GM23338 (cell line): ENCODE measurements at regions not wholly inside any gene's neighbourhood (a gene's known extent, or its start where the extent isn't known, plus 50 kb on each side); places are given as distances from the start of the nearest gene placed in this dataset.

Experiments
- ATAC-seq: fragments of 200-7000 bp; cut with Tn5 transposase; 3 replicates; pipeline ENCODE4 v1.9.1; 2020
- DNase-seq: peaks from one replicate; pipeline ENCODE4 v3.0.0-alpha.2; 2015; ENCODE audit warnings: low spot score
- H2AFZ ChIP-seq: fragments of 200-600 bp; sonication (generic); 2 replicates; pipeline ENCODE4 v1.8.0; 2016; ENCODE audit warnings: antibody characterized with exemption, mild to moderate bottlenecking, moderate library complexity
- H3F3A ChIP-seq: fragments of 200-600 bp; sonication (generic); replicated peaks from 2 replicates; pipeline ENCODE4 v1.8.0; 2017; ENCODE audit warnings: antibody characterized with exemption, mixed run types, low read depth
- H3K27ac ChIP-seq: fragments of 200-600 bp; sonication (generic); 2 replicates; pipeline ENCODE4 v1.6.1; 2016; ENCODE audit warnings: low read depth
- H3K27me3 ChIP-seq: fragments of 200-600 bp; sonication (generic); 2 replicates; pipeline ENCODE4 v1.8.0; 2016; ENCODE audit warnings: mild to moderate bottlenecking, mixed run types, moderate library complexity; ENCODE audit not compliant: insufficient read depth
- H3K36me3 ChIP-seq: fragments of 200-600 bp; sonication (generic); 2 replicates; pipeline ENCODE4 v1.8.0; 2016; ENCODE audit warnings: mild to moderate bottlenecking; ENCODE audit not compliant: insufficient read depth
- H3K4me1 ChIP-seq: fragments of 200-600 bp; sonication (generic); 2 replicates; pipeline ENCODE4 v1.8.0; 2016; ENCODE audit warnings: mild to moderate bottlenecking, moderate library complexity; ENCODE audit not compliant: insufficient read depth
- H3K4me2 ChIP-seq: fragments of 200-600 bp; sonication (generic); 2 replicates; pipeline ENCODE4 v1.7.1; 2017; ENCODE audit warnings: mixed run types
- H3K4me3 ChIP-seq: fragments of 200-600 bp; sonication (generic); 2 replicates; pipeline ENCODE4 v1.6.1; 2016; ENCODE audit warnings: mixed run types
- H3K79me2 ChIP-seq: fragments of 200-600 bp; sonication (generic); replicated peaks from 2 replicates; pipeline ENCODE4 v1.8.0; 2017; ENCODE audit warnings: mild to moderate bottlenecking; ENCODE audit not compliant: insufficient read depth
- H3K9me2 ChIP-seq: fragments of 200-600 bp; sonication (generic); 2 replicates; pipeline ENCODE4 v1.8.0; 2017; ENCODE audit not compliant: insufficient read depth
- H4K20me1 ChIP-seq: fragments of 200-600 bp; sonication (generic); replicated peaks from 2 replicates; pipeline ENCODE4 v1.8.0; 2017; ENCODE audit warnings: mild to moderate bottlenecking; ENCODE audit not compliant: insufficient read depth
- H3K27ac Mint-ChIP-seq: 2 replicates; pipeline ENCODE4 v1.8.0; 2020; ENCODE audit warnings: inconsistent platforms, mild to moderate bottlenecking, moderate library complexity, mixed read lengths
- H3K27me3 Mint-ChIP-seq: 3 replicates; pipeline ENCODE4 v1.8.0; 2022; ENCODE audit warnings: low read depth, mild to moderate bottlenecking, moderate library complexity, mixed read lengths, inconsistent platforms; ENCODE audit not compliant: insufficient read depth, poor library complexity
- H3K36me3 Mint-ChIP-seq: 3 replicates; pipeline ENCODE4 v1.8.0; 2021; ENCODE audit warnings: low read depth, mild to moderate bottlenecking, inconsistent platforms, moderate library complexity, mixed read lengths
- H3K4me1 Mint-ChIP-seq: 3 replicates; pipeline ENCODE4 v1.8.0; 2020; ENCODE audit warnings: mild to moderate bottlenecking, inconsistent platforms, mixed read lengths
- H3K4me3 Mint-ChIP-seq: 3 replicates; pipeline ENCODE4 v1.8.0; 2021; ENCODE audit warnings: moderate library complexity, mild to moderate bottlenecking, inconsistent platforms, mixed read lengths
- H3K9me3 Mint-ChIP-seq: 3 replicates; pipeline ENCODE4 v1.8.0; 2020; ENCODE audit warnings: moderate library complexity, mild to moderate bottlenecking, inconsistent platforms, mixed read lengths
- CREB1 ChIP-seq: fragments of 250-450 bp; sonication (Bioruptor Pico); IDR thresholded peaks from 2 replicates; pipeline ENCODE4 v1.5.0; 2020; ENCODE audit warnings: low read depth, mild to moderate bottlenecking, moderate library complexity
- ETS1 ChIP-seq: IDR thresholded peaks from 2 replicates; pipeline ENCODE4 v1.6.1; 2016; ENCODE audit warnings: antibody characterized with exemption
- JUNB ChIP-seq: IDR thresholded peaks from one replicate; pipeline ENCODE4 v1.6.1; 2016; ENCODE audit warnings: antibody characterized with exemption; ENCODE audit not compliant: unreplicated experiment
- NANOG ChIP-seq: IDR thresholded peaks from 2 replicates; pipeline ENCODE4 v1.6.1; 2016; ENCODE audit warnings: antibody characterized with exemption, borderline replicate concordance
- REST ChIP-seq: IDR thresholded peaks from one replicate; pipeline ENCODE4 v1.6.1; 2018; ENCODE audit warnings: antibody characterized with exemption; ENCODE audit not compliant: unreplicated experiment
- ZNF114 ChIP-seq: fragments of 250-450 bp; sonication (Bioruptor Pico); IDR thresholded peaks from 2 replicates; pipeline ENCODE4 v1.5.0; 2020; ENCODE audit warnings: mild to moderate bottlenecking, moderate library complexity
- ZNF331 ChIP-seq: fragments of 250-450 bp; sonication (Bioruptor Pico); IDR thresholded peaks from 2 replicates; pipeline ENCODE4 v1.5.0; 2020; ENCODE audit warnings: low read depth, mild to moderate bottlenecking, moderate library complexity

GRCh38 chr2:195495966-195496365 is 161.1 kb upstream of the SLC39A10 start:
- H3K9me2 ChIP-seq: no peaks in the 10 kb centered on the region
- H3K27me3 Mint-ChIP-seq: no peaks in the 10 kb centered on the region
- DNase-seq (no peak), ATAC-seq (no peak)
- H3K36me3 Mint-ChIP-seq: no peaks in the 10 kb centered on the region
- H3K9me3 Mint-ChIP-seq: no peaks in the 10 kb centered on the region
- no peak overlapping the region for H3K4me2 ChIP-seq
- H3K4me1 Mint-ChIP-seq: peaks cover 5% of the 10 kb centered on the region; the same call in 2 of the 3 replicates
- no peaks in the 10 kb centered on the region for H3F3A ChIP-seq
- no peak overlapping the region for H3K4me3 Mint-ChIP-seq
- no peaks in the 10 kb centered on the region for H3K79me2 ChIP-seq
- no peak overlapping the region for H3K4me3 ChIP-seq
- no peak overlapping the region for H3K27ac Mint-ChIP-seq
- peaks cover 3% of the 10 kb centered on the region; the same call in 1 of the 2 replicates for H3K4me1 ChIP-seq
- H3K27me3 ChIP-seq: no peaks in the 10 kb centered on the region
- TF ChIP-seq JUNB: no peak
- TF ChIP-seq CREB1: no peak
- H4K20me1 ChIP-seq: no peaks in the 10 kb centered on the region
- no peaks in the 10 kb centered on the region for H3K36me3 ChIP-seq
- H2AFZ ChIP-seq: no peak overlapping the region
- H3K27ac ChIP-seq: no peak overlapping the region

GRCh38 chr2:195495351-195495750 is 161.7 kb upstream of the SLC39A10 start:
- TF ChIP-seq NANOG: no peak
- TF ChIP-seq ZNF331 (CRISPR knock-in tag): no peak
- TF ChIP-seq REST: no peak
- TF ChIP-seq ZNF114 (CRISPR knock-in tag): no peak
- no peak for TF ChIP-seq ETS1
- Histone ChIP-seq H4K20me1 (no peaks in the 10 kb centered on the region), H3K4me2 (no peak overlapping the region), H3K27me3 (no peaks in the 10 kb centered on the region), H3K27ac (no peak overlapping the region), H2AFZ (no peak overlapping the region), H3K36me3 (no peaks in the 10 kb centered on the region), H3K4me1 (peaks cover 3% of the 10 kb centered on the region; the same call in 1 of the 2 replicates), H3F3A (no peaks in the 10 kb centered on the region), H3K79me2 (no peaks in the 10 kb centered on the region), H3K9me2 (no peaks in the 10 kb centered on the region), H3K4me3 (no peak overlapping the region)
- no peak overlapping the region for H3K27ac Mint-ChIP-seq
- no peak for ATAC-seq
- no peak overlapping the region for H3K4me3 Mint-ChIP-seq
- H3K27me3 Mint-ChIP-seq: no peaks in the 10 kb centered on the region
- DNase-seq: no peak
- H3K4me1 Mint-ChIP-seq: peaks cover 5% of the 10 kb centered on the region; the same call in 2 of the 3 replicates
- H3K36me3 Mint-ChIP-seq: no peaks in the 10 kb centered on the region
- no peaks in the 10 kb centered on the region for H3K9me3 Mint-ChIP-seq
